HG03039 (cell line): ENCODE measurements at regions not wholly inside any gene's neighbourhood (a gene's known extent, or its start where the extent isn't known, plus 50 kb on each side); places are given as distances from the start of the nearest gene placed in this dataset.
"Not testable (repeated sequence)": the region's sequence is repeated elsewhere in the genome, so short reads cannot be mapped to it uniquely, and the experiment has no call there.

Experiments
- ATAC-seq: cut with Tn5 transposase; IDR thresholded peaks from one replicate; pipeline ENCODE4 v1.9.1; 2021; ENCODE audit warnings: mild to moderate bottlenecking, moderate library complexity; ENCODE audit not compliant: unreplicated experiment

DNA sequence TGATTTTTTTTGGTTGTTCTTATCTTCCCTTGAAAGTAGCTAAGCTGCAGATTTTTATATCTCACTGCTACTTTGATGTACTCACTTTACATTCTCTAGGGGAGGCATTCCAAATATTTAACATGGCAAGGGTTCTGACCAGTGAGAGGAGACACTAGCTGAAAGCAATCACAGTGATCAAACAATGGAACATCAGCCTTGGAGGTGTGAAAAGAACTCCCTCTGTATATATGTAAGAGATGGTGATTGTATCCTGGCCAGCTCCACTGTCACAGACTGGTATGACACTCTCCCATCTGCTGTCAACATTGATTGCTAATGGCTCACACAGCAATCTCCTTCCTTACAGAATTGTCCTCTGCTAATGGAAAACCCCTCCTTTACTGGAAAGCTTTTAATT is 291.7 kb upstream of the CDH19 start:
- ATAC-seq = no peak

DNA sequence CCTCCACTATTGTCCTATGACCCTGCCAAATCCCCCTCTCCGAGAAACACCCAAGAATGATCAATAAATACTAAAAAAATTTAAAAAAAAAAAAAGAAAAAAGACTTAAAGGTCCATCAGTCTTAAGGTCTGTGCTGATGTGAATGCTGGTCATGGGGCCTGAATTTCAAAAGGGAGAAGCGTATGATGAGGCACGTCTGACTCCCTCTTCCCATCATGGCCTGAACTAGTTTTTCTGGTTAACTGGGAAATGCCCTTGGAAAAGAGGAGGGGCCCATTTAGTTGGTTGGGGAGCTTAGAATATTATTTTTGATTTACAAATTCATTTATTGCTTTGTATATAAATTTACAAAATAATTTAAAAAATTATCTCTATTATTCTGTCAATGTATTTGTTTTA is 291.0 kb upstream of the CDH19 start:
- ATAC-seq = no peak

DNA sequence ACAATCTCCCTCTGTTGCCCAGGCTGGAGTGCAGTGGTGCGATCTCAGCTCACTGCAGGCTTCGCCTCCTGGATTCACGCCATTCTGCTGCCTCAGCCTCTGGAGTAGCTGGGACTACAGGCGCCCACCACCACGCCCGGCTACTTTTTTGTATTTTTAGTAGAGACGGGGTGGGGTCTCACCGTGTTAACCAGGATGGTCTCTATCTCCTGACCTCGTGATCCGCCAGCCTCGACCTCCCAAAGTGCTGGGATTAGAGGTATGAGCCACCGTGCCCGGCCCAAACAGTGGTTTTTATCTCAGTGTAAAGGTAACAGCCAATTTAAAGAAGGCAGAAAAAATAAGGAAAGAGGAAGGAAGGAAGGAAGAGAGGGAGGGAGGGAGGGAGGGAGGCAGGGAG is 288.5 kb upstream of the CDH19 start:
- not testable (repeated sequence) for ATAC-seq

DNA sequence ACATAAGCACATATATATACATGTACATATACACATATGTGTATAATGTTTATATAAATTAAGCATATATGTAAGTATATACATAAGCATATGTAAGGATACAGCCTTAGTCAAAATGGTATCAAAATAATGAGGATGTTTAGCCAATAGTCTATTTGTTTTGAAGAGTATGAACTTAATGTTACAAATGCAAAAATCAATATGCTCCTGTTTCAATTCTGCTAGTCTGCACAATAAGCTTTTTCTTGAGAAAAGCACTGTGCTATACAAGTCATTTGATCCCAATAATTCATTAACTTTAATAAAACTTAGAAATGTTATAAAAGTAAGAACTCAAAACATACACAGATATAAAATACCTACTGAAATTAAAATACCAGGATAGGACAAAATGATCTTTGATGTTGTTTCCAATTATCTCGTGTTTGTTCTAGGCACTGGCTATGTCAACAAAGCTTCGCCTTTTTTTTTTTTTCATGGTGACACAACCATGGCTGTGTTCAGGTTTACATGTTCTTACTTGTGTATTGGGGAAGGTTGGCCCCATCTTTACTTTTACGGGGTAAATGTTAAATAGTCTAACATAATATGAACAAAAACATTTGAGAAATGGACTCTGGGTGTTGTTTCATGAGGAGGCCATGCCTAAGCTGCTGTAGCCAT is 271.1 kb upstream of the CDH19 start:
- ATAC-seq = no peak

DNA sequence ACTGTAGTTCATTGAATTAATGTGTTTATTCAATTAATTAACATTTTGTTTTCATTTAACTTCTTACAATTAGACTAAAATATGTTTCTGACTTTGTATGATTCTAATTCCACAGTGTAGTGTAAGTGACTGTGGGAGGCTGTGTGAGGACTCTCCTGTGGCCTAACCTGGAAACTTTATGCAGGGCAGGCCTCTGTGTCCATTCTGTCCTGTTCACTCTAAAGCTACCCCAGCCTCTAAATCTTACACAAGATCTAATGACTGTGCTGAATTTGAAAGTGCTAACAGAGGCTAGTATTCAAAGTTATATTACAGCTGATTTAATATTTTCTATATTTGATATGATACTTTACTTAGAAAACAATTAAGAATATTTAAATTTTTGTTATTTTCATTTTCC is 270.5 kb upstream of the CDH19 start:
- ATAC-seq = no peak

DNA sequence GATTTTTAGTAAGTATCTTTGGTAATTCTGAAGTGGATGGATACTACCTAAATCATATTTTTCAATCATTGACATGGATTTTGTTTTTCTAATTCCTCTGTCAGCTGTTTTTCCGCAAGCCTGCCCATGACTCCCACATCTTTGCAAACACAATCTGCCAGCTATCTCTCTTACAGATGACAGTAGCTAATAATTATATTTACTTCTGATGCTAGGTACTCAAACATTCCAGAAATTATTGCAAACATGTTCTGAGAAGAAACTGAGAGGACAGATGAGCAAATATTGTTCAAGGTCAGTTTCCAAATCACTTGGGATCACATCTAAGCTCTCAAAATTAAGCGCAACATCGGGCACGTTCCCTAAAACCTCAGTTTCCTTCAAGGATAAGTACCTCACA is 270.0 kb upstream of the CDH19 start:
- no peak for ATAC-seq

DNA sequence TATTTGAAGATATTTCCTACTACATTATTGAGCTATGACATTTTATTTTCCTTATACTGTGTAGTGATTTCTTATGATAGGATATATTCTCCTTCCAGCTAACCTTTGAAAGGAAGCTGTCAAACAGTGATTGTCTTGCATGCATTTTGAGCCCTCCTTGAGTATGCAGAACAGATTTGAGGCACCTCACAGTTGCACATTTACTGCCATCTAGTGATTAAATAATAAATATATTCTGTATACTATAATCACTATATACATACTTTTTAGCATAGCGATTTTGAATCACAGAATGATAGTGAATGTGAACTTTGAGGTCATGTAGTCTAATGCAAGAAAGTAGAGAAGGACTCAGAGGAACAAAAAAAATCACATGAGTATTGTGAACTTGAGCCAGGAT is 268.4 kb upstream of the CDH19 start:
- ATAC-seq = no peak

DNA sequence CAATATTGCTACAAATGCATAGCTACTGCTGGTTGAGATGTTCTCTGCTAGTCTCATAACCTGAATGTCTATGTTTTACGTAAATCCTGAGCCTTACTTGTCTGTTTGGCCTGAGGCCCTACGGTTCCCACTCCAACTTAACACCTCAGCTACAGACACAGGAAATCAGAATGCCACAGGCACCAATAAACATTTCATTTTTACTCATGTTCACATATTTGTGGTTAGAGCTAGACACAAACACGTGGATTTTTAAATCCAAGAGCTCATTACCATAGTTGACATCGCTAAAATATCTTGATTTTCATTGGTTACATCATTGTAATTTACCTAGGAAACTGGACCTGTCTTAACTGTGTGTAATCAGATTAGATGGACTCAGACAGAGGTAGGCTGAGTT is 263.8 kb upstream of the CDH19 start:
- ATAC-seq = no peak

DNA sequence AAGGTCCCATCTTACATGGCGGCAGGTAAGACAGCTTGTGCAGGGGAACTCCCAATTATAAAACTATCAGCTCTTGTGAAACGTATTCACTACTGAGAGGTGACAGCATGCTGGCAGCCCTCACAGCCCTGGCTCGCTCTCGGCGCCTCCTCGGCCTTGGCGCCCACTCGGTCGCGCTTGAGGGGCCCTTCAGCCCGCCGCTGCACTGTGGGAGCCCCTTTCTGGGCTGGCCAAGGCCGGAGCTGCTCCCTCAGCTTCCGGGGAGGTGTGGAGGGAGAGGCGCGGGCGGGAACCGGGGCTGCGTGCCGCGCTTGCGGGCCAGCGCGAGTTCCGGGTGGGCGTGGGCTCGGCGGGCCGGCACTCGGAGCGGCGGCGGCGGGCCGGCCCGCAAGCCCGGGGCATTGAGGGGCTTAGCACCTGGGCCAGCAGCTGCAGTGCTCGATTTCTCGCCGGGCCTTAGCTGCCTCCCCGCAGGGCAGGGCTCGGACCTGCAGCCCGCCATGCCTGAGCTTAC is 262.6 kb upstream of the CDH19 start:
- ATAC-seq = not testable (repeated sequence)

DNA sequence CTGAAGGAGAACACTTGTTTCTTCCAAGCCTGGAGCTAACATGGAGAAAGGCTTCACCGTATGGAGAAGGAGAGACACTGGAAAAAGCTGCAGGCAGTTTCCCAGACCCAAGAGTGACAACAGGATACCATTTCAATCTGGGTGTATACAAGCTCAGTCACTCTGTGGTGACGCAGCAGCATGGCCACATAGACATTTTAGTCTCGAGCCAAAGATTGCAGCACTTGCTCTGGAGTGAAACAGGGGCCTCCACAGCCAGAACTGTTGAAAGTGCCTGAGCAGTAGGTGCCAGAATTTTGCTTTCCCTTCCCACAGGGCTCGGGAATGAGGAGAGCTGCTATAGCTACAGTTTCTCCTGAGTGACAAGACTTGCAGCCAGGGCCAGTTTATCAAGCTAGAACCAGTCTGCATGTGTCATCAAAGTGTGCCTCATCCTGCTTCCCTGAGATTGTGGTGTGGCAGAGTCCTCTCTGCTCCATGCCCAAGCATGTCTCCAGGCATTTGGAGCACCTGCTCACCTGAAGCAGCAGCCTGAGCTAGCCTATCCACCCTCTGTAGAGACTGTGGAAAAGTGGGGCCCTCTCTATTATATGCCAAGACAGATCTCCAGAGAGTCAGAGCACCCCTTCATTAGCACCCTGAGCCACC is 234.6 kb upstream of the CDH19 start:
- no peak for ATAC-seq

DNA sequence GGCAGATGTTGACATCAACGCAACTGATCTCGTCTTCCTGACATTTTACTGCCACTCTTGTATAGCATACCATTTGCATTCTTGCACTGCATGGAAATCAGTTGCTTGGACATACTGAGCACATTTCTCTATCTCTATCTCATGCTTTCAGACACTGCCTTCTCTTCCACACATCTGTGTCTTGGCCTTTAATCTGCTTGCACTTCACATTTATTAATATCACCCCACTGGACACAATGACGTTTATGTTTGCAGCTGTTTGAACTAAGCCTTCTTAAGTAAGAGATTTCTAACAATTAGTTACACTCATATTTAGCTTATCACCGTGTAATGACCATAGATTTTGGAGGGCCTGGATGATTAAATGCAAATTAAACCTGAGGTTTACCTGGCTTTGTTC is 229.8 kb upstream of the CDH19 start:
- no peak for ATAC-seq

DNA sequence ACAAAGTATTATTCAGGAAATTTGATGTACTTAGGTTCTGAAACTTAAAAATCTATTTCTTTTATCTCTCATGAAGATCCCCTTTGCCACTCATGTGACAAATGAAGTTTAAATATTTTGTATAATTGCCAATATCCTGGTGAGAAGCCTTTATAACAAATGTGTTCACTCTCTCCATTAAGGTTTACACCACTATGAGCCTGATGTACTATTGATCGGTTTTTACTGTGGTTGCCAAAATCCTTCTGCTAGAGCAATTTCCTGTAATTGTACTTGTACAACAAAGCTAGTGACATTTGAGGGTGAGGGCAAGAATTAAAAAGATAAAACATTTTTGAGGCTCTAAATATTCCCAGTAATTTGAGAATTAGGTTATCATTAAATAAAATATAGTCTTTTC is 222.3 kb upstream of the CDH19 start:
- ATAC-seq = no peak

DNA sequence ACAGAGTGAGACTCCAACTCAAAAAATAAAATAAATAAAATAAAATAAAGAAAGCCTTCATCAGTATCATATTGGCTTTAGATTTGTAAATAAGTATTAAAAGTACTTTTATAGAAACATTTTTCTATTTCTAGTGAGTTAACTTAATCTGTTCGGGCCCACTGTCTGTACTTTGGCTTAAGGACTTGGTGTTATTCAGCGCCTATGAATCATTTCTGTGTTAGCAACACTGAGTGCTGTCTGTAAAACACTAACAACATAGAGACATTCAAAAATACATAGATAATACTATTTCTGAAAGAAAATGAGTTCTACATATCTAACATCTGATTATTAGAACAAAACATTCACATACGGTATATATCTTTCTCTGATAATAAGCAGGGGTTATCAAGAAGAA is 221.5 kb upstream of the CDH19 start:
- no peak for ATAC-seq

DNA sequence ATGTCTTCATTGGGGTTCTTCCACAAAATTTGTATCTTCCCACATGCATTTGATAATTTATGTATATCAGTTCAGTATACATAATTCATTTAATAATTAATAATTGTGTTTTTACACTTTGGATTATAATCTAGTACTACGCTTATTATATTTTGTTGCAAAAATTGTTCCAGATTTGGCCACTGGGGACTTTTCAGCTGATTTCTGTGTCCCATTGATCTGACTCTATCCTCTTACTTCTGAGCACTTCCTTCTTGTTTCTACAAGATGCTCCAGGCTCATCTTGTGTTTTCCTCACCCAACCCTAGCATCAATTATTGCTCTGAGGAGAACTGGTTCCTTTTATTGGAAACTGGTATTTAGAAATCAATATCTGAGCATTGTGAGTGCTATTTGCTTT is 215.3 kb upstream of the CDH19 start:
- ATAC-seq = no peak

DNA sequence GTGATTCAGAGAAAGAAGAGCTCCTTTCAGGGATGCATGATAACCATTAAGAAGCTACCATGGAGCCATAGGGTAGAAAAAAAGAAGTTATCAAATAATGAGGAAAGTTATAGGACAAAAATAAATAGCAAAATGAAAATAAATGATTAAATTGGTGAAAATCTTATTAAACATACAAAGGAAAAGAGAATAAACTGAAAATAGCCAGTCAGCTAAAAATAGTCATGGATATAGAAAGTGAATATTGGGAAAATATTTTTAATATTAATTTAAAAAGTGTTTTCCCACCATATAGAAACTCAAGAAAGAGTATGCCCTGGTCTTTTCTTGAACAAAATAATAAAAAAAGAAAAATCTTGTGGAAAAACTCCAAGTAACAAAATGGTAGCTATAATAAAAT is 209.2 kb upstream of the CDH19 start:
- ATAC-seq = no peak

DNA sequence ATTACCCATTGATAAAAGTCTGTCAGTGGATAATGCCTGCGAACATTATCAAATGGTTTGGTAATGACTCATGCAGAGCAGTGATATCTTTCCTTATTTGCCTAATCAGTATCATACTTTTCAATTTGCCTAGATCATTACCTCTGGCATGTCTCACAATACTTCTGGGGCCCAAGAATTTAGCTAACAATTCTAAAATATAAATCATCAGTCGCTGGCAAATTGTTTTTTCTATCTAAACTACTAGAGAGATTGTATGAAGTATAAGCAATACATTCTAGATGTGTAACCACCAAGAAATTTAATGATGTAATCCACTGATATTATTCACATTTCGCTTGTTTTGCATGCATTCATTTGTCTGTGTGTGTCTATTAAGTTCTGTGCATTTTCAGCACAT is 191.2 kb upstream of the CDH19 start:
- ATAC-seq = no peak

DNA sequence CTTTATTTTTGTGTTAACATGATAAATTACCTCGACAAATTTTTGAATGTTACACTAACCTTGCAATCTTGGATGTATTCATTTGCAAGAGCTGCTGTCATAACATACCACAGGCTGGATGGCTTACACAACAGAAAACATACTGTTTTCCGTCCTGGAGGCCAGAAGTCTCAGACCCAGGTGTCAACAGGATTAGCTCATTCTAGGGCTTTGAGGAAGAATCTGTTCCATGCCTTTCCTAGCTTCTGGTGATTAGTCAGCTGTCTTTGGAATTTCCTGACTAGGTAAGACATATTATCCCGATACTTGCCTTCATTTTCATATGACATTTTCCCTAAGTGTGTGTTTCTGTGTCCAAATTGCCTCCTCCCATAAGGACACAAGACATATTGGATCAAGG is 188.6 kb upstream of the CDH19 start:
- ATAC-seq = no peak

DNA sequence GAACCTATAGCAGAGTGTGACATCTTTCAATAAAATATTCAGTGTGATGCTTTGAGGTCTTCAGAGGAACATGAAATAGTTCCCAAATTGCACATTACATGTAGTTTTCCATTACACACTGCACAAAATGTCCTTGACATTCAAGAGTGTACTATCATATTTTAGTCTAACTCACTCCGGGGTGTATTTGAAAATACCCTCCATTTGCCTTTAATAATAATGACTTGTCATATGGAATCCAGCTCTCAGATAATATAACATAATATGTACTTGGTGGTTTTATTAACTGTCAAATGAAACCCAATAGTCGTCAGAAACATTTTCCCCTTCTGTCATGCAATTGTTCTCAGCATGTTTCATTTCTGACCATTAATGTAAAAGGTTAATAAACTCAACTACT is 176.7 kb upstream of the CDH19 start:
- no peak for ATAC-seq

DNA sequence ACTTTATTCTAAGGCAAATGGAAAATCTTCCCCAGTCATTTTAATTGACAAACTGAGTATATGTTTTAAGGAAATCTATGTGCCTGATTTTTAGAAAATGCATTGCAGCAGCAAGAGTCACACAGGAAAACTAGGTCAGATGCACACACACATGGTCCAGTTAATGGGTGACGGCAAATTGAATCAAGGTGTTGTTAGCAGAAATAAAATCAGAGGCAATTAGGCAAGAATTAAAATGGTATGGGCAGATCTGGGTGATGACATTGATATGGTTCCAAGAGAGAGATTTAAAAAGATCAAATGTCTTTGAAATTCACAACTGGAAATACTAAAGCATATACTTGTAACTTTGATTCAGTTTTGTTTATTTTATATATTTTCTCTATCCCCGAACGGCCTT is 174.2 kb upstream of the CDH19 start:
- ATAC-seq = no peak

DNA sequence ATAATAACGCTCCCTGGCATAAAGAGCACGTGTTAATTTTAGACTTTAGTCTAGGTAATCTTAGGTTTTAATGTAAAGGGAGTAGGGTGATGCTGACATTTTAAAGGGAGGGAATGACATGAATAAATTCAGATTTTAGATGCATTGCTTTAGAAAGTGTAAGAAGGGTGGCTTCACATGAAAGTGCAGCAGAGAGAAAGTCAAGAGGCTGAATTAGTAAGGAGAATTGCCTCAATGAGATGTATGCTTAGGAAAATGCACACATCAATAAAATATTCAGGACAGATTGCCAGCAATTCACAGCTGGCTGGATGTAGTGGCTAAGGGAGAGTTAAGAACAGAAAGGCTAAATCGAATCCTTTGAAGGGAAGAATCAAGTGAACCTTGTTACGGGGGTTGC is 165.5 kb upstream of the CDH19 start:
- ATAC-seq = no peak

DNA sequence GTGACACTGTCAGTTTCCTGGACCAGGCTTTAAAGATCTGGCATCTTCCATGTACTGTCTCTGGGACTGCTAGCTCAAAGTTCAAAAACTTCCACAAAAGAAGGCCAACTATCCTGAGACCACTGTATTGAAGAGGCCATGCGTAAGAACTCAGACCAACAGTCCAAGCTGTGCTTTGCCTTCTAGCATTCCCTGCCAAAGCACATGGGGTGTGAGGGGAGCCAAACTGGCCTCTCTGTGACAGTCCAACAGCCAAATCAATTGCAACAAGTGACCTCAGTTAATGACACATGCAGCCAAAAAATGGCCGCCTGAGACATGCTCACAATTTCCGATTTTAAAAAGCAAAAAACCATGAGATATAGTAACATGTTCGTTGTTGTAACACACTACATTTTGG is 160.3 kb upstream of the CDH19 start:
- no peak for ATAC-seq

DNA sequence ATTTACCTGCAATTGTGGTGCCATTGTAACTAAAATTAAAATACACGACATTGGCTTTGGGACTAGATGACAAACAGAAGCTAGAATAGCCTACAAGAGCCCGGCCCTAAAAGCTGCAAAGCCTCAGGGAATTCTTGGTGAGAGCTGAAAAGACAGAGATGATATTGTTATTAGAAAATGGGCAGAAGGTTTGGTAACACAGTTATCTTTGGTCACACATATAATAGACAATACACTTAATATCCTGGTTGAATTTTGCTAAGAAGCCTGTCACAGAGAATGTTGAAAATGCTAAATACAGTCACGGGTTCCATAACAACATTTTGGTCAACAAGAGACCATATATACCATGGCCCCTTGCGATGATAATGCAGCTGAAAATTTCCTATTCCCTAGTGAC is 157.3 kb upstream of the CDH19 start:
- ATAC-seq = no peak

DNA sequence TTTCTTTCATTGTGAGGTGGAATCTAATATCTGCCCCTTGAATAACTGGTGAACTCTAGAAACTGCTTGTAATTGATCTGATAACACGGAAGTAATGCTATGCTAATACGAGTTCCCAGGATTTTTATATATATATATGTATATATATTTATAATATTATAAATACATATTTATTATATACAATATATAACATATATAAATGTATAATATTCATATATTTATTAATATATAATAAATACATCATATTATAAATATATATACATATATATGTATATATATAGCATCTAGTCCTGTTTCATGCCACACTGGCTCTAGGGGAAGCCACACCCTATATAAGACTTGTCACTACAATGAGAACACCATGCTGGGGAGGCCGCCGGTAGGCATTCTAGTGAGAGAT is 156.7 kb upstream of the CDH19 start:
- no peak for ATAC-seq
